Esophagus muscularis mucosa (tissue), 3 donors: ENCODE measurements at regions not wholly inside any gene's neighbourhood (a gene's known extent, or its start where the extent isn't known, plus 50 kb on each side); places are given as distances from the start of the nearest gene placed in this dataset.

ENCODE experiments used
- CTCF ChIP-seq, 3 experiments: fragments of 200-600 bp in 2 of 3; fragments of 450-650 bp in 1 of 3; sonication (generic) in 2 of 3; IDR thresholded peaks; one replicate each; pipeline ENCODE4 v1.5.1; 2017 to 2019; ENCODE audit warnings: antibody characterized with exemption in 3 of 3, mild to moderate bottlenecking in 2 of 3, moderate library complexity in 1 of 3
- POLR2A ChIP-seq: fragments of 450-650 bp; IDR thresholded peaks from one replicate; pipeline ENCODE4 v1.6.1; 2017; ENCODE audit warnings: antibody characterized with exemption, moderate library complexity, mild to moderate bottlenecking, low read depth

- no peak for TF ChIP-seq CTCF (IDR thresholded peaks at IDR 0.05)
- TF ChIP-seq POLR2A: no peak
Measured at GRCh38 chr6:890995-891394, 198.1 kb upstream of the EXOC2 start.
